OCI-LY3 (cell line): ENCODE measurements at regions not wholly inside any gene's neighbourhood (a gene's known extent, or its start where the extent isn't known, plus 50 kb on each side); places are given as distances from the start of the nearest gene placed in this dataset.

Experiments
- H2AFZ ChIP-seq: fragments of 200-600, 300-600 bp; shearing (Covaris generic); 2 replicates; pipeline ENCODE4 v1.6.0; 2014; ENCODE audit warnings: antibody characterized with exemption, low read depth, low read length
- H3K27ac ChIP-seq: fragments of 200-600, 300-600 bp; sonication (generic); 2 replicates; pipeline ENCODE4 v1.5.1; 2014; ENCODE audit warnings: mild to moderate bottlenecking, low read length, moderate library complexity, mixed read lengths
- H3K27me3 ChIP-seq: fragments of 200-600, 300-600 bp; sonication (generic); 2 replicates; pipeline ENCODE4 v1.6.1; 2014; ENCODE audit warnings: low read depth, low read length, mixed read lengths
- H3K36me3 ChIP-seq: fragments of 200-600, 300-600 bp; sonication (generic); replicated peaks from 2 replicates; pipeline ENCODE3; 2014; ENCODE audit warnings: low read depth, low read length, mixed read lengths
- H3K4me1 ChIP-seq: fragments of 300-600, 200-600 bp; sonication (generic); 2 replicates; pipeline ENCODE4 v1.6.1; 2014; ENCODE audit warnings: low read length, mixed read lengths
- H3K4me2 ChIP-seq: fragments of 200-600, 300-600 bp; sonication (generic); 2 replicates; pipeline ENCODE4 v1.6.1; 2014; ENCODE audit warnings: low read length, mixed read lengths
- H3K4me3 ChIP-seq: fragments of 300-600, 200-600 bp; sonication (generic); 2 replicates; pipeline ENCODE4 v1.5.1; 2014; ENCODE audit warnings: antibody characterized with exemption, mild to moderate bottlenecking, low read length, moderate library complexity
- H3K79me2 ChIP-seq: fragments of 300-600, 200-600 bp; shearing (Covaris generic); 2 replicates; pipeline ENCODE4 v1.6.1; 2014; ENCODE audit warnings: mild to moderate bottlenecking, low read length, mixed read lengths
- H3K9ac ChIP-seq: fragments of 300-600, 200-600 bp; shearing (Covaris generic); 2 replicates; pipeline ENCODE4 v1.6.0; 2014; ENCODE audit warnings: mild to moderate bottlenecking, low read length, moderate library complexity
- H3K9me3 ChIP-seq: fragments of 200-600, 300-600 bp; shearing (Covaris generic); 2 replicates; pipeline ENCODE4 v1.6.1; 2014; ENCODE audit warnings: low read length, mixed read lengths; ENCODE audit not compliant: insufficient read depth
- H4K20me1 ChIP-seq: fragments of 200-600, 300-600 bp; sonication (generic); 2 replicates; pipeline ENCODE4 v1.6.1; 2016; ENCODE audit warnings: low read length, mixed read lengths; ENCODE audit not compliant: insufficient read depth
- EZH2phosphoT487 ChIP-seq: fragments of 200-600 bp; shearing (Covaris generic); IDR thresholded peaks from 2 replicates; pipeline ENCODE4 v1.6.1; 2018; ENCODE audit warnings: antibody characterized with exemption, mixed run types, low read depth
- TF ChIP-seq, protein P1 (sequence below): fragments of 200-600, 300-600 bp; sonication (generic); IDR thresholded peaks from 2 replicates; pipeline ENCODE4 v1.5.1; 2014; ENCODE audit warnings: antibody characterized with exemption, low read length, low read depth

DNA sequence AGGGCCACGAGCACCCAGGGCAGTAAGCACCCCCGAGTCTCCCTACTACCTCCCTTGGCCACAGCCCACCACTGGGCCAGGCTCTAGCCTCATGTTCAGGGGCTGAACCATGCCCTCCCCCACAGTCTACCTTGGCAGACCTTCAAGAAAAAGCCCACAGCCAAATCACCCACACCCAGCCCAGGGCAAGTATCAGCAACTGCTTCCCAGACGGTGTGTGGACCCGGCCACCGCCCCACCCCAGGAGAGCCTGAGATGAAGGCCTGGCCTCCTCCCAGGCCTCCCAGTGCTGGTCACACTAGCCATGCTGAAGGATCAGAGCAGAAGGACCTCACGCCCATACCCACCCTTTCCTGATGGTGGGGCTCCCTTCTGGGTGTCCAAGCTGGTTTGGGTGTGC is 92.0 kb upstream of the LINGO1 start:
- Histone ChIP-seq H3K79me2 (no peaks in the 10 kb centered on the region), H3K27me3 (peaks cover 5% of the 10 kb centered on the region; the same call in 1 of the 2 replicates), H4K20me1 (no peaks in the 10 kb centered on the region), H2AFZ (no peak overlapping the region), H3K9ac (no peak overlapping the region), H3K4me3 (no peak overlapping the region), H3K9me3 (no peaks in the 10 kb centered on the region), H3K27ac (no peak overlapping the region), H3K36me3 (no peaks in the 10 kb centered on the region), H3K4me1 (no peaks in the 10 kb centered on the region), H3K4me2 (no peak overlapping the region)
- TF ChIP-seq, protein P1, sequence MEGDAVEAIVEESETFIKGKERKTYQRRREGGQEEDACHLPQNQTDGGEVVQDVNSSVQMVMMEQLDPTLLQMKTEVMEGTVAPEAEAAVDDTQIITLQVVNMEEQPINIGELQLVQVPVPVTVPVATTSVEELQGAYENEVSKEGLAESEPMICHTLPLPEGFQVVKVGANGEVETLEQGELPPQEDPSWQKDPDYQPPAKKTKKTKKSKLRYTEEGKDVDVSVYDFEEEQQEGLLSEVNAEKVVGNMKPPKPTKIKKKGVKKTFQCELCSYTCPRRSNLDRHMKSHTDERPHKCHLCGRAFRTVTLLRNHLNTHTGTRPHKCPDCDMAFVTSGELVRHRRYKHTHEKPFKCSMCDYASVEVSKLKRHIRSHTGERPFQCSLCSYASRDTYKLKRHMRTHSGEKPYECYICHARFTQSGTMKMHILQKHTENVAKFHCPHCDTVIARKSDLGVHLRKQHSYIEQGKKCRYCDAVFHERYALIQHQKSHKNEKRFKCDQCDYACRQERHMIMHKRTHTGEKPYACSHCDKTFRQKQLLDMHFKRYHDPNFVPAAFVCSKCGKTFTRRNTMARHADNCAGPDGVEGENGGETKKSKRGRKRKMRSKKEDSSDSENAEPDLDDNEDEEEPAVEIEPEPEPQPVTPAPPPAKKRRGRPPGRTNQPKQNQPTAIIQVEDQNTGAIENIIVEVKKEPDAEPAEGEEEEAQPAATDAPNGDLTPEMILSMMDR, result no peak
- TF ChIP-seq EZH2phosphoT487, result no peak

DNA sequence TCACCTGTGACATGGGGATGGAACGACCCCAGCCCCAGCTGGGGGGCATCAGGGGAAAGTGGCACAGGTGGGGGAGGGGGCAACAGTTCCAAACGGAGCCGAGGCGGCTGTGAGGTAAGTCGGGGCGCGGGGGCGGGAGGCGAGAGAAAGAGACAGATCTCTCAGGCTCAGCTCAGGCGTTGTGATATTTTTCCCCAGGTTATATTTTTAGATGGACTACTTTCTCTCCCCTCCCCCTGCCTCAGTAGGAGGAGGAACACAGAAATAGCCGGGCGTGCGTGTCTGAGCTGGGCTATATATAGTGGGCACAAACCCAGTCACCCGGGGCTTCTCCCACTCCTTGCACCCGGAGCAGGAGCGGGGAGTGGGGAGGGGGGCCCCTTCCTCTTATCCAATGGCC is 91.0 kb upstream of the LINGO1 start:
- no peak for TF ChIP-seq EZH2phosphoT487
- TF ChIP-seq, protein P1, result no peak
- H3K9me3 ChIP-seq, result no peaks in the 10 kb centered on the region
- no peaks in the 10 kb centered on the region for H3K36me3 ChIP-seq
- no peaks in the 10 kb centered on the region for H4K20me1 ChIP-seq
- no peak overlapping the region for H3K4me3 ChIP-seq
- H3K27ac ChIP-seq, result no peak overlapping the region
- no peaks in the 10 kb centered on the region for H3K4me1 ChIP-seq
- no peak overlapping the region for H3K4me2 ChIP-seq
- peaks cover 5% of the 10 kb centered on the region; the same call in 1 of the 2 replicates for H3K27me3 ChIP-seq
- H2AFZ ChIP-seq, result no peak overlapping the region
- no peak overlapping the region for H3K9ac ChIP-seq
- H3K79me2 ChIP-seq, result no peaks in the 10 kb centered on the region

DNA sequence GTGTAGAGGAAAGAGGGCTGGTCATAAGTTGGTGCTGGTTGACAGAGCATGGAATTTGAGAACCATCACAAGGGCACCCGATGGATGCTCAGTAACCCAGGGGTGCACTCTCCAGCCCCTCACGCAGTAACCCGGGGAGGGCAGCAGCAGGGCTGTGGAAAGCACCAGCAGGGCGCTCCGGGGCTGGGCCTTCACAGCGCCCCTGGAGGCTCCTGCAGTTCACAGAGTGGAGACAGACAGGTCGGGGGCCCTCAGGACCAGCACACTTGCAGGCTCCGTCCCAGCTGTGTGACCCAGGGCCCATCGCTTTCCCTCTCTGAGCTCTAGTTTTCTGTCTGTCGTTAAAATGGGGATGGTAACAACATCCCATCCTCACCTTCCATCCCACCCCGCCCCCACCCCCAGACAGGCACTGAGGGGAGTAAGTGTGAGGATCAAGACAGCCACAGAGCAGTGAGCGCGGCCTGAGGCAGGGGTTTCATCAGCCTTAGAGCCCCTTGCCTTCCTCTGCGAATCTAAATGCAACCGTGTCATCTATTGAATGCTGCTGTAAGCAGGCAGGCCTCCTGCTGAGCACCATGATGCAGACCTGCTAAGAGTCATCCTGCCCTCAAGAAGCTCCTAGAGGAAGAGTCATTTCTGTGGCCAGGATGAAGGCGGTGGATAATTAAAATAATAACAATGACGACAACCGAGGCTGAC is 90.2 kb upstream of the LINGO1 start:
- H4K20me1 ChIP-seq, result no peaks in the 10 kb centered on the region
- no peak overlapping the region for H3K27ac ChIP-seq
- TF ChIP-seq, protein P1, result no peak
- no peaks in the 10 kb centered on the region for H3K4me1 ChIP-seq
- H3K27me3 ChIP-seq, result peaks cover 5% of the 10 kb centered on the region; the same call in 1 of the 2 replicates
- no peak overlapping the region for H3K4me2 ChIP-seq
- no peaks in the 10 kb centered on the region for H3K36me3 ChIP-seq
- H2AFZ ChIP-seq, result no peak overlapping the region
- H3K79me2 ChIP-seq, result no peaks in the 10 kb centered on the region
- H3K9ac ChIP-seq, result no peak overlapping the region
- H3K9me3 ChIP-seq, result no peaks in the 10 kb centered on the region
- no peak overlapping the region for H3K4me3 ChIP-seq

DNA sequence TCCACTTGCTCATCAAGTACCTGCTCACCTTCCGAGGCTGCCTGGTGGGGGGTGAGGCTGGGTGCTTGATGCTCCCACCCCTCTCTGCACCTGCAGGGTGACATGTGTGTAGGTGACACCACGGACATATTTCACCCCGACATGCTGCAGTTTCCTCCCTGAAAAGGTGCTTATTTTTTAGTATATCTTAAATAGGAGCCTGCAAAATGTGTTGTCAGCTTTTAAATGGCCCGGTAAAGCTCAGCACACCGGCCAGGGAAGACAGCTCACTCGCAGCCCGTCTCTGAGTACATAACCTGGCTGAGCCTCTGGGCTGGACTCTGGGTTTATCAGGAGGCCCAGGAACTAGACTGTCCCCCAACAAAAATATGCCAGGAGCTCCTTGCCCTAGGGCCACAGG is 89.3 kb upstream of the LINGO1 start:
- H3K9me3 ChIP-seq, result no peaks in the 10 kb centered on the region
- H3K36me3 ChIP-seq, result no peaks in the 10 kb centered on the region
- TF ChIP-seq EZH2phosphoT487, result no peak
- TF ChIP-seq, protein P1, result no peak
- no peaks in the 10 kb centered on the region for H4K20me1 ChIP-seq
- H3K27ac ChIP-seq, result no peak overlapping the region
- H3K4me2 ChIP-seq, result no peak overlapping the region
- H3K27me3 ChIP-seq, result peaks cover 5% of the 10 kb centered on the region; the same call in 1 of the 2 replicates
- H3K4me3 ChIP-seq, result no peak overlapping the region
- no peaks in the 10 kb centered on the region for H3K4me1 ChIP-seq
- no peaks in the 10 kb centered on the region for H3K79me2 ChIP-seq
- no peak overlapping the region for H2AFZ ChIP-seq
- no peak overlapping the region for H3K9ac ChIP-seq
